ENCODE measurements at regions not wholly inside any gene's neighbourhood (a gene's known extent, or its start where the extent isn't known, plus 50 kb on each side); places are given as distances from the start of the nearest gene placed in this dataset.

- TF ChIP-seq, protein P1, sequence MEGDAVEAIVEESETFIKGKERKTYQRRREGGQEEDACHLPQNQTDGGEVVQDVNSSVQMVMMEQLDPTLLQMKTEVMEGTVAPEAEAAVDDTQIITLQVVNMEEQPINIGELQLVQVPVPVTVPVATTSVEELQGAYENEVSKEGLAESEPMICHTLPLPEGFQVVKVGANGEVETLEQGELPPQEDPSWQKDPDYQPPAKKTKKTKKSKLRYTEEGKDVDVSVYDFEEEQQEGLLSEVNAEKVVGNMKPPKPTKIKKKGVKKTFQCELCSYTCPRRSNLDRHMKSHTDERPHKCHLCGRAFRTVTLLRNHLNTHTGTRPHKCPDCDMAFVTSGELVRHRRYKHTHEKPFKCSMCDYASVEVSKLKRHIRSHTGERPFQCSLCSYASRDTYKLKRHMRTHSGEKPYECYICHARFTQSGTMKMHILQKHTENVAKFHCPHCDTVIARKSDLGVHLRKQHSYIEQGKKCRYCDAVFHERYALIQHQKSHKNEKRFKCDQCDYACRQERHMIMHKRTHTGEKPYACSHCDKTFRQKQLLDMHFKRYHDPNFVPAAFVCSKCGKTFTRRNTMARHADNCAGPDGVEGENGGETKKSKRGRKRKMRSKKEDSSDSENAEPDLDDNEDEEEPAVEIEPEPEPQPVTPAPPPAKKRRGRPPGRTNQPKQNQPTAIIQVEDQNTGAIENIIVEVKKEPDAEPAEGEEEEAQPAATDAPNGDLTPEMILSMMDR (IDR thresholded peaks at IDR 0.05; ENCODE audit: low read depth, low read length), result no peak
- no peak for TF ChIP-seq EZH2phosphoT487 (IDR thresholded peaks at IDR 0.05; ENCODE audit: low read depth)
These were observed 533.2 kb downstream of the RFC3 start for GRCh38 chr13:34351134-34351533.

Measured in OCI-LY3 (cell line).